ENCODE measurements at regions not wholly inside any gene's neighbourhood (a gene's known extent, or its start where the extent isn't known, plus 50 kb on each side); places are given as distances from the start of the nearest gene placed in this dataset.

DNA sequence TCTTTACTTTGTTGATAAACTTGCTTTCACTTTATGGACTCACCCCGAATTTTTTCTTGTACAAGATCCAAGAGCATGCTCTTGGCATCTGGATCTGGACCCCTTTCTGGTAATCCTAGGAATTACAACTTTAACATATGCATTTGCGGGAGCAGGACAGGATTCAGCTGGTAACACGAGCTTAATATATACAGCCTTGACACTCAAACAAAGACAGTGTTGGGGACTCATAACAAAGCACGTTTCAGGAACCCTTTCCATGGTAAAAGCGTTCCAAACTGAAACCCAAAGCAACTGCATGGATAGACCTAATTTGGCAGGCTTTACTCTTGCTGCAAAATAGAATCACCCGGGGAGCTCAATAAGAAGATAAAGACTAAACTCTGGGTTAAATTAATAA is 349.7 kb upstream of the AMELY start:
- Histone ChIP-seq H3K4me3 (ENCODE audit: low read depth in 1 of 3, low read length in 3 of 3) (no peak overlapping the region), H3K27ac (ENCODE audit: low read depth in 1 of 3, low read length in 2 of 3) (no peak overlapping the region), H3K4me1 (ENCODE audit: control insufficient read depth in 3 of 3, insufficient read depth in 2 of 3, low read depth in 1 of 3, low read length in 2 of 3) (no peaks in the 10 kb centered on the region), H3K9me3 (ENCODE audit: control insufficient read depth in 2 of 2, insufficient read depth in 1 of 2, low read depth in 1 of 2, low read length in 1 of 2) (no peaks in the 10 kb centered on the region), H3K27me3 (ENCODE audit: control insufficient read depth in 3 of 3, insufficient read depth in 3 of 3, low read length in 3 of 3) (no peaks in the 10 kb centered on the region), H3K36me3 (ENCODE audit: control insufficient read depth in 3 of 3, insufficient read depth in 2 of 3, low read depth in 1 of 3, low read length in 3 of 3) (no peaks in the 10 kb centered on the region)
- FAIRE-seq (no peak), DNase-seq (no peak)
- WGBS, 3 donors: 56 to 64% methylated on average over 6 of the region's 6 CpGs; no CpG with 5 or more reads in 1 of the 3 donors

DNA sequence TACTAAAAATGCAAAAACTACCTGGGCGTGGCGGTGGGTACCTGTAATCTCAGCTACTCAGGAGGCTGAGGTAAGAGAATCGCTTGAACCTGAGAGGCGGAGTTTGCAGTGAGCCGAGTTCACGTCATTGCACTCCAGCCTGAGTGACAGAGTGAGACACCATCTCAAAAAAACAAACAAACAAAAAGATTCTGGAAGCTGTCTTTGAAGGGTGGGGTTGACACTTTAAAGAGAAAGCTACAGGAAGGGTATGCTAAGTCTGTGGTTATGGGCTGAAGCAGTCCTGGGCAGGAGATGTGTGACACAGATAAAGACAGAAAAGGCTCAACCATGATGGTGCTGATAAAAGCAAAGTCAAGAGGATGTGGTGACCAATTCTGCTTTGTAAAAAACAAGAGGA is 328.5 kb upstream of the AMELY start:
- Histone ChIP-seq H3K27ac (ENCODE audit: low read depth in 1 of 3, low read length in 2 of 3) (no peak overlapping the region), H3K9me3 (ENCODE audit: control insufficient read depth in 2 of 2, insufficient read depth in 1 of 2, low read depth in 1 of 2, low read length in 1 of 2) (no peaks in the 10 kb centered on the region), H3K4me3 (ENCODE audit: low read depth in 1 of 3, low read length in 3 of 3) (no peak overlapping the region), H3K4me1 (ENCODE audit: control insufficient read depth in 3 of 3, insufficient read depth in 2 of 3, low read depth in 1 of 3, low read length in 2 of 3) (no peaks in the 10 kb centered on the region), H3K36me3 (ENCODE audit: control insufficient read depth in 3 of 3, insufficient read depth in 2 of 3, low read depth in 1 of 3, low read length in 3 of 3) (no peaks in the 10 kb centered on the region), H3K27me3 (ENCODE audit: control insufficient read depth in 3 of 3, insufficient read depth in 3 of 3, low read length in 3 of 3) (no peaks in the 10 kb centered on the region)
- no peak for FAIRE-seq
- DNase-seq: peak in 1 of 2 donors; percentile 51
- WGBS, 3 donors: 61 to 73% methylated on average over 6 of the region's 6 CpGs; no CpG with 5 or more reads in 1 of the 3 donors

DNA sequence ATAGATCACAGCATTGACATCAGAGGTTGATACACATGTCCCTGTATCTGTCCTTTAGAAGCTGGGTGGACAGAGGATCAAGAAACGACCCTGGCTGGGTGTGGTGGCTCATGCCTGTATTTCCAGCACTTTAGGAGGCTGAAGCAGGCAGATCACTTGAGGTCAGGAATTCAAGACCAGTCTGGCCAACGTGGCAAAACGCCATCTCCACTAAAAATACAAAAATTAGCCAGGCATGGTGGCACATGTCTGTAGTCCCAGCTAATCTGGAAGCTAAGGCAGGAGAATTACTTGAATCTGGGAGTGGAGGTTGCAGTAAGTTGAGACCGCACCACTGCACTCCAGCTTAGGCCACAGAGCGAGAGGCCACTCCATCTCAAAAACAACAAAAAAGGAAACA is 300.4 kb upstream of the AMELY start:
- Histone ChIP-seq H3K27me3 (ENCODE audit: control insufficient read depth in 3 of 3, insufficient read depth in 3 of 3, low read length in 3 of 3) (no peaks in the 10 kb centered on the region), H3K9me3 (ENCODE audit: control insufficient read depth in 2 of 2, insufficient read depth in 1 of 2, low read depth in 1 of 2, low read length in 1 of 2) (no peaks in the 10 kb centered on the region), H3K27ac (ENCODE audit: low read depth in 1 of 3, low read length in 2 of 3) (no peak overlapping the region), H3K36me3 (ENCODE audit: control insufficient read depth in 3 of 3, insufficient read depth in 2 of 3, low read depth in 1 of 3, low read length in 3 of 3) (no peaks in the 10 kb centered on the region), H3K4me3 (ENCODE audit: low read depth in 1 of 3, low read length in 3 of 3) (no peak overlapping the region), H3K4me1 (ENCODE audit: control insufficient read depth in 3 of 3, insufficient read depth in 2 of 3, low read depth in 1 of 3, low read length in 2 of 3) (no peaks in the 10 kb centered on the region)
- DNase-seq: no peak
- FAIRE-seq: no peak
- WGBS, 3 donors: 74 to 75% methylated on average over 5 of the region's 5 CpGs; no CpG with 5 or more reads in 1 of the 3 donors

DNA sequence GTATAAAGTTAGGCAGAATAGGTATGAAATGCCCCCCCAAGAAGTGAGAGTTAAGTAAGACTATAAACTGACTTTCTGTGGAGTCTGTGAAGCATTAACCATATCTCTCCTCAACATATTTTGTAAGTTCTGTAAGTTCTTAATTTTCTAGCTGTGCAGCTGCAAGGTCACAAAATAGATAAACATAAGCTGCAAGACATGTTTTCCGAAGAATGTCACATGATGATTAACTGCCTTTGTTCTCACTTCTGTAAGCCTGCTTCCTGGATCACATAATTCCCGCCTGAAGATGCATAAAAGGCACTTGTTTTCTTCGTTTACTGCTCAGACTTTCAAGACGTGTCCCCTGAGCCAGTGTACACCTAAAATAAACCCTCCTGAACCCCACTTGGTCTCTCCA is 292.9 kb upstream of the AMELY start:
- FAIRE-seq (no peak), DNase-seq (peak in 1 of 2 donors; percentile 1)
- Histone ChIP-seq H3K27ac (ENCODE audit: low read depth in 1 of 3, low read length in 2 of 3) (no peak overlapping the region), H3K36me3 (ENCODE audit: control insufficient read depth in 3 of 3, insufficient read depth in 2 of 3, low read depth in 1 of 3, low read length in 3 of 3) (no peaks in the 10 kb centered on the region), H3K9me3 (ENCODE audit: control insufficient read depth in 2 of 2, insufficient read depth in 1 of 2, low read depth in 1 of 2, low read length in 1 of 2) (no peaks in the 10 kb centered on the region), H3K27me3 (ENCODE audit: control insufficient read depth in 3 of 3, insufficient read depth in 3 of 3, low read length in 3 of 3) (no peaks in the 10 kb centered on the region), H3K4me1 (ENCODE audit: control insufficient read depth in 3 of 3, insufficient read depth in 2 of 3, low read depth in 1 of 3, low read length in 2 of 3) (no peaks in the 10 kb centered on the region), H3K4me3 (ENCODE audit: low read depth in 1 of 3, low read length in 3 of 3) (no peak overlapping the region)
- WGBS, 3 donors: 11 to 13% methylated on average over 4 of the region's 4 CpGs; no CpG with 5 or more reads in 1 of the 3 donors

DNA sequence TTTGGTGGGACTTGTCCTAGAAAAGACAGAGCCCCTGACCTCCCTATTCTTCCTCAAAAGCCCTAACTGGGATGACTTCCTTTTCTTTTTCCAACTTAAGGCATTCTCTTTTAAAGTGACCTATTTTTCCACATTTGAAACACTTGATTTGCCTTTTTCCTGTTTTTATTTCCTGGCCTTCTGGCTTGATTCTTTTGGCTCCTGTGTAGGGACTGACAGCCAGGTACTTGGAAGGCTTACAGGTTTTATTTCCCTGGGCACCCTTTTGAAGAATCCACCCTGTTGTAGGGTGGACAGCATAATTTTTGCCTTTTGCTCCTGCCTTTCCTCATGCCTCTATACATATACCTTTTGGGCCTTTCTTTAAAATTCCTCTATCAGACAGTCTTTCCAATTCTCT is 271.0 kb upstream of the AMELY start:
- H3K4me3 ChIP-seq (ENCODE audit: low read depth in 1 of 3, low read length in 3 of 3): no peak overlapping the region
- H3K27me3 ChIP-seq (ENCODE audit: control insufficient read depth in 3 of 3, insufficient read depth in 3 of 3, low read length in 3 of 3): no peaks in the 10 kb centered on the region
- no peak overlapping the region for H3K27ac ChIP-seq (ENCODE audit: low read depth in 1 of 3, low read length in 2 of 3)
- DNase-seq (no peak), FAIRE-seq (no peak)
- H3K9me3 ChIP-seq (ENCODE audit: control insufficient read depth in 2 of 2, insufficient read depth in 1 of 2, low read depth in 1 of 2, low read length in 1 of 2): peaks cover 0 to 5% of the 10 kb centered on the region in 2 donors
- no peaks in the 10 kb centered on the region for H3K36me3 ChIP-seq (ENCODE audit: control insufficient read depth in 3 of 3, insufficient read depth in 2 of 3, low read depth in 1 of 3, low read length in 3 of 3)
- no peaks in the 10 kb centered on the region for H3K4me1 ChIP-seq (ENCODE audit: control insufficient read depth in 3 of 3, insufficient read depth in 2 of 3, low read depth in 1 of 3, low read length in 2 of 3)

DNA sequence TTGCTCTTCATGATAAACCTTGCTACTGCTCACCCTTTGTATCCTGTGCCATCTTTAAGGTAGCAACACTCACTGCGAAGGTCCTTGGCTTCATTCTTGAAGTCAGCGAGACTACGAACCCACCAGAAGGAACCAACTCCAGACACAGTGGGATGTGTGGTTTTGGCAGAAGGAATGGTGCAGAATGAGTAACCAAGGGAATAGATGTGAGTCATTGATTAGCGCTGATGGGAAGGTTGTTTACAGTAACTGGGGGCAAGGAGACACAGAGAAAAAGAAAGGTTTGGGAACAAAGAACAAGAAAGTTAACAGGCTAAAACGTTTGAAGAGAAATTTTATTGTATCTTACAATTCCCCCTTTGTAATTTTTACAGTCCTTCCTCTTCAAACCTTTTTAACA is 266.1 kb upstream of the AMELY start:
- FAIRE-seq: no peak
- H3K36me3 ChIP-seq (ENCODE audit: control insufficient read depth in 3 of 3, insufficient read depth in 2 of 3, low read depth in 1 of 3, low read length in 3 of 3): no peaks in the 10 kb centered on the region
- H3K4me3 ChIP-seq (ENCODE audit: low read depth in 1 of 3, low read length in 3 of 3): no peak overlapping the region
- no peaks in the 10 kb centered on the region for H3K27me3 ChIP-seq (ENCODE audit: control insufficient read depth in 3 of 3, insufficient read depth in 3 of 3, low read length in 3 of 3)
- H3K9me3 ChIP-seq (ENCODE audit: control insufficient read depth in 2 of 2, insufficient read depth in 1 of 2, low read depth in 1 of 2, low read length in 1 of 2): no peaks in the 10 kb centered on the region
- 71 to 78% methylated on average over 5 of the region's 5 CpGs; no CpG with 5 or more reads in 1 of the 3 donors for WGBS, 3 donors
- no peaks in the 10 kb centered on the region for H3K4me1 ChIP-seq (ENCODE audit: control insufficient read depth in 3 of 3, insufficient read depth in 2 of 3, low read depth in 1 of 3, low read length in 2 of 3)
- DNase-seq: no peak
- no peak overlapping the region for H3K27ac ChIP-seq (ENCODE audit: low read depth in 1 of 3, low read length in 2 of 3)

DNA sequence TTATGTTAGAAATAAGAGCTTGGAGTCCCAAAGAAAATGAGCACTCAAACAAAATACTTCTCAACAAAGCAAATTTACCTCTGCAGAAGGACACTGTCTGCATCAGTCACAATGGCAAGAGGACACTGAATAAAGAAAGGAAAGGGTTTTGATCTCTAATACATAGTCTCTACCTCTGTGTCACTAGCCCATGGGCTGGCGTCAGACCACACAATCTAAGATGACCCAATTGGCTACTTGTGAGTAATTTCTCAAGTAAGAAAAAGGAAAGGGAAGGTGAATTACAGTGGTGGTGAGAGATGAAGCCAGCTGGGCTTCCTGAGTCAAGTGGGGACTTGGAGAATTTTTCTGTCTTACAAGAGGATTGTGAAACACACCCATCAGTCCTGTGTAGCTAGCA is 257.9 kb upstream of the AMELY start:
- H3K36me3 ChIP-seq (ENCODE audit: control insufficient read depth in 3 of 3, insufficient read depth in 2 of 3, low read depth in 1 of 3, low read length in 3 of 3): no peaks in the 10 kb centered on the region
- H3K4me1 ChIP-seq (ENCODE audit: control insufficient read depth in 3 of 3, insufficient read depth in 2 of 3, low read depth in 1 of 3, low read length in 2 of 3): no peaks in the 10 kb centered on the region
- H3K4me3 ChIP-seq (ENCODE audit: low read depth in 1 of 3, low read length in 3 of 3): no peak overlapping the region
- H3K9me3 ChIP-seq (ENCODE audit: control insufficient read depth in 2 of 2, insufficient read depth in 1 of 2, low read depth in 1 of 2, low read length in 1 of 2): no peaks in the 10 kb centered on the region
- H3K27ac ChIP-seq (ENCODE audit: low read depth in 1 of 3, low read length in 2 of 3): no peak overlapping the region
- WGBS, 3 donors: 77 to 83% methylated on average over 1 of the region's 1 CpG; no CpG with 5 or more reads in 1 of the 3 donors
- FAIRE-seq (no peak), DNase-seq (no peak)
- H3K27me3 ChIP-seq (ENCODE audit: control insufficient read depth in 3 of 3, insufficient read depth in 3 of 3, low read length in 3 of 3): no peaks in the 10 kb centered on the region

DNA sequence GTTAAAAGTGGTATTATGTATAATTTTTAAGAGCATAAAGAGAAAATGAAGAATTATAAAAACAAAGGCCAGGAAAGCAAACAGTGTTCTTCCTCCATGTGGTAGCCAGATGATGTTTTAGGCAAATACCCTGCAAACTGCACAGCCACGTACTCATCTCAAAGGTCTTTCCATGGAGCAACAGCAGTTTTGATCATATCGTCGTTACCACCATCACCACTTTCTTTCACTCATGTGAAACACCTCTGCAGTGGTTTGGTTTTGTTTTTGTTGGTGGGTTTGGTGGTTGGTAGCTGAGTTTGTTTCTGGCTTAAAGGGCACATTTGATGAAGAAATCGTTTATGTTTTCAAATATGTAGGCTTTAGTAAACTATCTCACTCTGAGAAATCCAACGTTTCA is 229.9 kb upstream of the AMELY start:
- WGBS, 3 donors: 71 to 77% methylated on average over 5 of the region's 5 CpGs; no CpG with 5 or more reads in 1 of the 3 donors
- DNase-seq (no peak), FAIRE-seq (no peak)
- Histone ChIP-seq H3K36me3 (ENCODE audit: control insufficient read depth in 3 of 3, insufficient read depth in 2 of 3, low read depth in 1 of 3, low read length in 3 of 3) (no peaks in the 10 kb centered on the region), H3K9me3 (ENCODE audit: control insufficient read depth in 2 of 2, insufficient read depth in 1 of 2, low read depth in 1 of 2, low read length in 1 of 2) (no peaks in the 10 kb centered on the region), H3K27ac (ENCODE audit: low read depth in 1 of 3, low read length in 2 of 3) (no peak overlapping the region), H3K4me1 (ENCODE audit: control insufficient read depth in 3 of 3, insufficient read depth in 2 of 3, low read depth in 1 of 3, low read length in 2 of 3) (no peaks in the 10 kb centered on the region), H3K27me3 (ENCODE audit: control insufficient read depth in 3 of 3, insufficient read depth in 3 of 3, low read length in 3 of 3) (no peaks in the 10 kb centered on the region), H3K4me3 (ENCODE audit: low read depth in 1 of 3, low read length in 3 of 3) (no peak overlapping the region)
